GM21576 (cell line): ENCODE measurements at regions not wholly inside any gene's neighbourhood (a gene's known extent, or its start where the extent isn't known, plus 50 kb on each side); places are given as distances from the start of the nearest gene placed in this dataset.

Source experiments
- ATAC-seq: cut with Tn5 transposase; IDR thresholded peaks from one replicate; pipeline ENCODE4 v1.9.1; 2021; ENCODE audit warnings: mild to moderate bottlenecking, moderate library complexity; ENCODE audit not compliant: unreplicated experiment

DNA sequence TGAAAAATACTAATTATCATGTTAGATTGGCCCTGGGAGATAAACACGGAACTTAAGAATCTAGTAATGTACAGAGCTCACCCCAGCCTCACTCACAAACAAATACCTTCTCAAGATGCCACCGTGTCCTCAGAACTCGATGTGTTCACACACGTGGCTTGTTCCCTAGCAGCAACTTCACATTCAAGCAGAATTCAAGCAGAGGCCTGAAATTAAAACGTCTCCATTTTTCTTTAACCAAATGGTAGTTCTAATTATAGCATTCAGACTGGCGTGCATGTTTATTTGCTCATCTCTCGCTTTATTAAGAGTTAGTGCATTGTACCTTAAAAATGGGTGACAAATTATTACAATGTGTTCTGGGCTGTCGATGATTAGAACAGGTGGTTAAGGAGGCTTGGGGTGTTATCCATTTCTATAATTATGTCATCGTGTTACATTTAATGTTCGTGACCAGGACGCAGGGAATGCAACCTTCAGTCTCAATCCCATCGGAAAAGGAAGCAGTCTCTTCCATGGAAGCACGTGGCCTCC, 57.3 kb upstream of the SLC66A3 start:
- ATAC-seq, result no peak

DNA sequence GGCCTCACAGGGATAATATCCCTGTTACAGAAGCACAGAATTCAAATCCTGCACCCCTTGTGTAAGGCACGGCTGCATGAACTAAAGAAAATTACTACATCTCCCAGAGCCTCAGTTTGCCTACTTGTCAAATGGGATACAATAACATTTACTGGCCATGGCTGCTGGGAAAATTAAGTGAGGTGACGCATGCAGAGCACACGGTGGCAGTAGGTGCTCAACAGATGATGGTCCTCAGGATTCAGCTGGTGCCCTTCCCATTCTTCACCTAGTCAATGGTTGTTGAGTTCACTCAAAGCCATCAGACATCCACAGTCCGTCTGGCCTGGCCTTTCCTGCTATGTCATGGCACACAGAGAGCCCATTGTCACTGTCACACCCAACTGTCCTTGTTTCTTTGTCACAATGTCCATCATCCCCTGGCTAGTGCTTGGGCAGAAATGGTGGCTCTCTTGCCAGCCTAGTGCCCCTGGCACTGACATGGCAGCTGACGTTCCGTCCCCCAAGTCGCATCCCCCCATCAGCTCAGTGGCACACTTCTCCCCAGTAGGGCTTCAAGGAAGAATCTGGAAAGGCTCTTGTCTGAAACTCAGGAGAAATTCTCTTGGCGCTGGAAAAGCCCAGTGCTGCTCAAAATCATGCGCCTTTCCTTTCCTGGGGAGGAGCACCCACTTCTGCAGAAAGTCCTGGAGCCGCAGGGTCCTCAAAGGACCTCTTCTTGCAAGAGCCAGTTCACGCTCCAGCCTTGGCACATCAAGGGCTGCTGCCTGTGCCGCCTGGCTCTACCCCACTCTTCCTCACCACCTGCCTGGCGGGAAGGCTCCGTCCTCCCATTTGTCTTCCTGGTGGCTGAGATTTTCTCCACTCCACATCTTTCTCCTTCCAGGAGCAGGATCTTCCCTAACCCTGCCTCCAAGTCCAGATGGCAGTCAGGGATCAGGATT, 55.9 kb upstream of the SLC66A3 start:
- ATAC-seq, result no peak

DNA sequence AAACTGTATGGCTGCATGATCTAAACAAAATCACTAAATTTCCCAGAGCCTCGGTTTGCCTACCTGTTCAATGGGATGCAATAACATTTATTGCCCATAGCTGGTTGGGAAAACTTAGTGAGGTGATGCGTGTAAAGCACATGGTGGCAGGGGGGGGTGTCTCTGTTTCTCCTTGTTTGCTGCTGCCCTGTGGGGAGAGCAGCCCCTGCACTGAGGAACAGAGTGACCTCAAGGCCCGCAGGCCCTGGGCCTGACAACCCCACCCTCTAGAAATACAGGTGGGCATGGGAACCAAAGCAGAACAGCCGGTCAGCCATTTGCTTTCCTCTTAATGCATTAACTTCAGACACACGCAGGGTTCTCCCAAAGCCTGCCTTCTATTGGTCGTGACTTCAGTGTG, 55.1 kb upstream of the SLC66A3 start:
- ATAC-seq, result no peak

DNA sequence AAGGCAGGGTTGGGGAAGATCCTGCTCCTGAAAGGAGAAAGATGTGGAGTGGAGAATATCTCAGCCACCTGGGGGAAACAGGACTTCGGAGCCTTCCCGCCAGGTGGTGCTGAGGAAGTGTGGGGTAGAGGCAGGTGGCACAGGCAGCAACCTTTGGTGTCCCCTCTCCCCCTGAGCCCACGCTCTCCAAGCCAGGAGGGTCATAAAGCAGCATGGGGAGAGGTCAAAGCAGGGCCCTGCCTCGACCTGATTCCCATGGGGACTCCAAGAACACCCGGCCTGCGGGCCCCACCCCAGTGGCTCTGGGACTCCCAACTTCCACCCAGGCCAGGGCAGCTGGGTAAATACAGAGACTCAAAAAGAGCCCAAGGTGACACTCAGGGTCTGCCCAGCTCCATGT, 54.3 kb upstream of the SLC66A3 start:
- no peak for ATAC-seq

DNA sequence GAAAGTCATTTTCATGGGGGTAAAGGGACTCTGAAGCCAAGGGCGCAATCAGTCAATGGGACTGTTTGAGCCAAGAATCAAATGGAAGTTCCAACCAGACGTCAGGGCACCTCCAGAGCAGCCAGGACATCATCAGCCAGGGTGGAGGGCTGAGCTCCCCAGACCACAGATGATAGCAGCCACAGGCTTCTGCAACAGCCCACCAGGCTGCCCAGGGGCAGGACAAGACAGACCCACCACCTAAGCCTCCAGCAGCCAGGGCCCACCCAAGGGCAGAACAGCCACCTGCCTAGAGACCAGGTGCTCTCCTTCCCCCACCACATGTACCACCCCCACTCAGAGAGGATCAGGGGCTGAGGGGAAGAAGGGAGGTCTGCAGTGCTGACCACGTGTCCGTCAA, 53.8 kb upstream of the SLC66A3 start:
- ATAC-seq, result no peak

DNA sequence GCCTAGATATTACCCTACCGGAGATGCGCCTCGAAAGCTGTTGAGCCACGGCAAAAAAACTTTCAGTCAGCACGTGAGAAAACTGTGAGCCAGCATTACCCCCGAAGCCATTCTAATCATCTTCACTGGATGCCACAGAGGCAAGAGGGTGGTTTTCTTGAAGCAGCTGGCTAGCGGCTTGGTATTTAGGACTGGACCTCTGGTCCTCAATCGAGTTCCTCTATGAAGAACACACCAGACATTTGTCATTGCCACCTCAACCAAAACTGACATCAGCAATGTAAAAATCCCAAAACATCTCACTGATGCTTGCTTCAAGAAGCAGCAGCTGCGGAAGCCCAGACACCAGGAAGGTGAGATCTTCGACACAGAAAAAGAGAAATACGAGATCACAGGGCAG, 52.8 kb upstream of the SLC66A3 start:
- no peak for ATAC-seq

DNA sequence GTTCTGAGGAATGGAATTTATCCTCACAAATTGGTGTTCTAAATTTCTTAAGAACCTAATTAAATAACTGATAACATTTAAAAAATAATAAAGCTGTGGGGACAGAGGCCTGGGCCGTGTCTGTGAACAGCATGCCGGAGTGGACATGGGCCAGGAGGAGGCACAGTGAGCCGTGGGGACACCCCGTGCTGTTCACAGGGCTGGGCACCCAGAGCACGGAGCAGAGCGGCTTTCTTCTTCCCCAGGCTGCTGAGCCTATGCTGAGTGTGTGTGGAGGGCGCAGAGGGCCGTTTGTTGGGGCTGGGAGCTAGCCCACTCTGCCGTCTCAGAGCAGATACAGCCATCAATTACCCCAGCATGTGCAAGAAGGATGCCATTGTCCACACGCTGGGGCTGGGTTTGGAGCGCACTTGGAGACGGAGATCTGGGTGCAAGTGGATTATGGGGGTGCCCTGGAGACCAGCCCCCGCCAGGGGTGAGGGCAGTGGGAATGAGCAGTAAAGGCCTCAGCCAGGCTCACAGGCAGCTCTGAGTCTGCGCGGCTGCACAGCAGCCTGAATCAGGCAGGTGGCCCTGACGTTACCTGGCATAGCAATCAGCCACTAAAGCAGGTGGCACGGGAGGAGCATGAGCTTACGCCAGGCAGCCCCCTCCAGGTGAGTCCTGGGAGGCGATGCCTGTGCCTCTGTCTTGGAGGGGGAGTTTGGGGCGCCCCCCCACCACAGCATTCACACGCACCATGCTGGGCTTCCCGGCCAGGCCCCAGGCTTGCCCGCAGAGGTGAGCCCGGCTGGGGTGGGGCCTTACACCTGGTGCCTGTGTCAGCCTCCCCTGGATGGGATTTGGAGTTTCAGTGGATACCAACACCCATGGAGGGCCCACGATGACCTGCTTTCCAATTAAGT, 52.1 kb upstream of the SLC66A3 start:
- no peak for ATAC-seq

DNA sequence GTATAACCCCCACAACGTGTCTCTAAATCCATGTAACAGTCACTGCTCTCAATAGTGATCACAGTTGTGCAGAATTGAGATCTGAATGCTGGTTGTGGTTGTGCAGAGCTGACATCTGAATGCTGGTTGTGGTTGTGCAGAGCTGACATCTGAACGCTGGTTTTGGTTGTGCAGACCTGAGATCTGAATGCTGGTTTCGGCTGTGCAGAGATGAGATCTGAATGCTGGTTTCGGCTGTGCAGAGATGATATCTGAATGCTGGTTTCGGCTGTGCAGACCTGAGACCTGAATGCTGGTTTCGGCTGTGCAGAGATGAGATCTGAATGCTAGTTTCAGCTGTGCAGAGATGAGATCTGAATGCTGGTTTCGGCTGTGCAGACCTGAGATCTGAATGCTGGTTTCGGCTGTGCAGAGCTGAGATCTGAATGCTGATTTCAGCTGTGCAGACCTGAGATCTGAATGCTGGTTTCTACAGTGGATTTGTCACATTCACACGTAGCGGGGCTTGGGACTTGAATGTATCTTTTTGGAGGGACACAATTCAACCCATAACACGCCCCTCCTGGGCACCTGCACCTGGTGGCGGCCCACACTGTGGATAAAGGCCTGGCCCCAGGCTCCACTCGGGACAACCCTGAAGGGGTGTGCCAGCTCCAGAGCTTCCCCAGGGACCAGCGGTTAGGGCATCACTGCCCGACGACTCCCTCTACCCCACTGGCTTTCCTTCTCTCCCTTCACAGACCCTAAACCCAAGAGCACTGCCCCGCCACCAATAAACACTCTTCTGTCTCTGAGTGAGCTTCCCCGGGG, 51.1 kb upstream of the SLC66A3 start:
- peak; percentile 66 for ATAC-seq

DNA sequence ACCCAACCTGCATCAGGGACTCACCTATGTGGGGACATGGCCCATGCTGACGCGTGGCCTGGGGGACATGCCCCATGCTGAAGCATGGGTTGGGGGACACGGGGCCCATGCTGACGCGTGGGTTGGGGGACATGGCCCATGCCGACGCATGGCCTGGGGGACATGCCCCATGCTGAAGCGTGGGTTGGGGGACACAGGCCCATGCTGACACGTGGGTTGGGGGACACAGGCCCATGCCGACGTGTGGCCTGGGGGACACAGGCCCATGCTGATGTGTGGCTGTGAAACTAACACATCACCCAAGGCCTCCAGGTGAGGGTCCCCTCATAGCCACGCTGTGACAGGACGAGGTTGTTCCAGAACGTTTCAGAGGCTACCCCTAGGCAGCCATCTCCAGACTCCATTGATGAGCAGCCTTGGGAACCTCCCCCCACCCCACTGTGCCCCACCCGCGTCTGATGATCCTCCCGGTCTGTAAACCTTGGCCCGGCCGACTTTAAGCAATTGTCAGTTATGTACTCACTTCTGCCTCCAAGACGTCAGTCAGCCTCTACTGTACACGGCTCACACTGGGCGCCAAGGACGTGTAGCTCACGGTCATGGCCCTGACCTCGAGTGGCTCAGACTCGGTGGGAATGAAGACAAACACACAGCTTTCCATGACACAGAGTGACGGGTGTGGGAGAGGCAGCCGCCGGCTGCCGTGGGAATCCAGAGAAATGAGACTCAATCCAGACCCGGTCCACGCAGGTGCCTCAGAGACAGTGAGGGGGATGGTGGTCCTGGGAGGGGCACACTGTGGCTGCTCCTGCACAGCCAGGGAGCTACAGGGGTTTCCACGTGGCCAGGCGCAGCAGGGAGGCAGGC, 50.2 kb upstream of the SLC66A3 start:
- no peak for ATAC-seq
